Spleen (tissue), 7 donors: ENCODE measurements at regions not wholly inside any gene's neighbourhood (a gene's known extent, or its start where the extent isn't known, plus 50 kb on each side); places are given as distances from the start of the nearest gene placed in this dataset.

Experiments used
- CTCF ChIP-seq, 11 experiments: fragments of 200-600 bp in 7 of 11; fragments of 450-650 bp in 4 of 11; sonication (generic) in 4 of 11; IDR thresholded peaks in 8 of 11; conservative IDR thresholded peaks in 3 of 11; 1 replicate in 7 of 11; 2 replicates in 4 of 11; pipeline versions ENCODE4 v1.4.0 to v1.8.0; 2016 to 2021; ENCODE audit warnings: antibody characterized with exemption in 11 of 11, inconsistent platforms in 4 of 11, mild to moderate bottlenecking in 1 of 11
- POLR2A ChIP-seq, 3 donors: fragments of 450-650 bp; IDR thresholded peaks; one replicate each; pipeline ENCODE4 v1.5.1; 2017; ENCODE audit warnings: antibody characterized with exemption in 3 of 3, mild to moderate bottlenecking in 1 of 3
- donor health status: DM: no; HTN: no; CAD: no; lungs with moderate emphysema.
- donor health status: DM: no; HTN: no; CAD: no.
- donor health status: DM: no; HTN: no; CAD: no.

GRCh38 chr6:19159561-19159960 lies 677.6 kb upstream of the ID4 start:
- no peak for TF ChIP-seq CTCF (IDR thresholded peaks at IDR 0.05 in 8 of 11, conservative IDR thresholded peaks at IDR 0.05 in 3 of 11)
- no peak for TF ChIP-seq POLR2A (IDR thresholded peaks at IDR 0.05)
